HCT116 (cell line): ENCODE measurements at regions not wholly inside any gene's neighbourhood (a gene's known extent, or its start where the extent isn't known, plus 50 kb on each side); places are given as distances from the start of the nearest gene placed in this dataset.

Experiments
- ATAC-seq: fragments of 200-7000 bp; cut with Tn5 transposase; 2 replicates; pipeline ENCODE4 v1.9.1; 2020; ENCODE audit warnings: mild to moderate bottlenecking, moderate library complexity
- BruUV-seq: library from RNA; stranded (reverse); fragments of 400-500 nt; replicated peaks from 2 replicates; lab custom pipeline; 2021; lab: Mats Ljungman, UMichigan
- CTCF ChIA-PET: fragments of 300-600 bp; sonication (Branson Sonifier 250); formaldehyde crosslinking; loops from one replicate; lab custom pipeline; 2021; ENCODE audit warnings: antibody characterized with exemption; lab: Charles Lee
- POLR2A ChIA-PET: fragments of 300-600, 350-600 bp; sonication (Branson Sonifier 250); formaldehyde crosslinking; loops from one replicate; lab custom pipeline; 2021; ENCODE audit warnings: antibody characterized with exemption; lab: Charles Lee
- RAD21 ChIA-PET, 2 experiments: fragments of 300-600 bp; sonication (Branson Sonifier 250); formaldehyde crosslinking; loops; one replicate each; lab custom pipeline; 2023; ENCODE audit warnings: low total read pairs in 2 of 2; ENCODE audit not compliant: uncharacterized antibody in 2 of 2, unreplicated experiment in 2 of 2, low non-redundant PET in 1 of 2; lab: Charles Lee
- DNase-seq: peaks from one replicate; pipeline ENCODE4 v3.0.0-alpha.2; 2010; ENCODE audit warnings: low read depth, low spot score
- H2AFZ ChIP-seq: fragments of 200-600 bp; shearing (Covaris generic), sonication (generic); 2 replicates; pipeline ENCODE4 v1.6.1; 2017; ENCODE audit warnings: low read depth, mixed run types, mixed read lengths, antibody characterized with exemption, low read length; ENCODE audit not compliant: poor library complexity, severe bottlenecking
- H3K27ac ChIP-seq: 2 replicates; pipeline ENCODE4 v1.5.1; 2012; ENCODE audit warnings: low read depth, low read length
- H3K27me3 ChIP-seq: fragments of 200-600 bp; sonication (generic); 2 replicates; pipeline ENCODE4 v1.6.1; 2016; ENCODE audit warnings: mixed run types, low read length, mixed read lengths; ENCODE audit not compliant: insufficient read depth
- H3K36me3 ChIP-seq, 2 experiments: fragments of 200-500 bp in 1 of 2; fragments of 200-600 bp in 1 of 2; sonication (Bioruptor generic) in 1 of 2; sonication (generic) in 1 of 2; 2 replicates each; pipeline versions ENCODE4 v1.5.1 to v1.6.1; 2014 to 2016; ENCODE audit warnings: low read length in 2 of 2, inconsistent platforms in 1 of 2, mixed read lengths in 1 of 2, mixed run types in 1 of 2; ENCODE audit not compliant: insufficient read depth in 2 of 2, control insufficient read depth in 1 of 2
- H3K4me1 ChIP-seq, 2 experiments: fragments of 200-600 bp in 1 of 2; sonication (generic) in 1 of 2; 2 replicates each; pipeline versions ENCODE4 v1.5.1 to v1.6.1; 2012 to 2017; ENCODE audit warnings: low read length in 2 of 2, inconsistent platforms in 1 of 2, mild to moderate bottlenecking in 1 of 2, mixed read lengths in 1 of 2, mixed run types in 1 of 2, moderate library complexity in 1 of 2; ENCODE audit not compliant: insufficient read depth in 2 of 2, control insufficient read depth in 1 of 2
- H3K4me2 ChIP-seq: fragments of 200-600 bp; sonication (generic); 2 replicates; pipeline ENCODE4 v1.6.1; 2017; ENCODE audit warnings: mixed run types, low read length, mixed read lengths
- H3K4me3 ChIP-seq, 2 experiments: fragments of 200-600 bp in 1 of 2; sonication (generic) in 1 of 2; replicated peaks in 1 of 2; 2 replicates each; pipeline ENCODE4 v1.5.1; 2011 to 2016; ENCODE audit warnings: low read length in 2 of 2, control low read depth in 1 of 2, low read depth in 1 of 2, mild to moderate bottlenecking in 1 of 2, mixed read lengths in 1 of 2, mixed run types in 1 of 2
- H3K79me2 ChIP-seq: fragments of 200-600 bp; sonication (generic); 2 replicates; pipeline ENCODE4 v1.6.1; 2017; ENCODE audit warnings: mild to moderate bottlenecking, mixed run types, low read length, moderate library complexity, mixed read lengths; ENCODE audit not compliant: insufficient read depth
- H3K9ac ChIP-seq: fragments of 200-600 bp; sonication (generic); 2 replicates; pipeline ENCODE4 v1.6.1; 2016; ENCODE audit warnings: low read length, mixed read lengths
- H3K9me2 ChIP-seq: fragments of 200-600 bp; sonication (generic), shearing (Covaris generic); 2 replicates; pipeline ENCODE4 v1.6.1; 2017; ENCODE audit warnings: mixed run types, mild to moderate bottlenecking, moderate library complexity; ENCODE audit not compliant: insufficient read depth
- H3K9me3 ChIP-seq, 2 experiments: fragments of 200-500 bp in 1 of 2; fragments of 200-600 bp in 1 of 2; sonication (Bioruptor generic) in 1 of 2; sonication (generic) in 1 of 2; 2 replicates each; pipeline ENCODE4 v1.6.1; 2014 to 2017; ENCODE audit warnings: low read length in 2 of 2, mixed read lengths in 2 of 2, inconsistent platforms in 1 of 2, low read depth in 1 of 2, mild to moderate bottlenecking in 1 of 2, mixed run types in 1 of 2, moderate library complexity in 1 of 2; ENCODE audit not compliant: control insufficient read depth in 1 of 2, insufficient read depth in 1 of 2
- H4K20me1 ChIP-seq: fragments of 200-600 bp; sonication (generic), shearing (Covaris generic); 2 replicates; pipeline ENCODE4 v1.6.1; 2017; ENCODE audit warnings: mixed run types, mild to moderate bottlenecking, moderate library complexity; ENCODE audit not compliant: insufficient read depth
- CTCF ChIP-seq, 3 experiments: fragments of 200-600 bp in 1 of 3; sonication (generic) in 1 of 3; IDR thresholded peaks in 2 of 3; conservative IDR thresholded peaks in 1 of 3; 2 replicates each; pipeline ENCODE4 v1.5.1; 2012 to 2017; ENCODE audit warnings: low read depth in 2 of 3, low read length in 2 of 3, antibody characterized with exemption in 1 of 3, borderline replicate concordance in 1 of 3, control low read depth in 1 of 3, mild to moderate bottlenecking in 1 of 3, mixed read lengths in 1 of 3, mixed run types in 1 of 3, moderate library complexity in 1 of 3; ENCODE audit not compliant: insufficient read depth in 1 of 3
- FOSL1 ChIP-seq: IDR thresholded peaks from 2 replicates; pipeline ENCODE4 v1.6.1; 2012; ENCODE audit warnings: low read depth
- JUND ChIP-seq: IDR thresholded peaks from 2 replicates; pipeline ENCODE4 v1.6.1; 2012
- POLR2A ChIP-seq: IDR thresholded peaks from 2 replicates; pipeline ENCODE4 v1.7.0; 2011; ENCODE audit warnings: borderline replicate concordance; ENCODE audit not compliant: insufficient read depth, insufficient read length; ENCODE audit errors: extremely low read depth
- SIN3A ChIP-seq: IDR thresholded peaks from 2 replicates; pipeline ENCODE4 v1.6.1; 2012; ENCODE audit warnings: low read depth
- SRF ChIP-seq: IDR thresholded peaks from 2 replicates; pipeline ENCODE4 v1.6.1; 2012; ENCODE audit warnings: low read depth
- YY1 ChIP-seq: IDR thresholded peaks from 2 replicates; pipeline ENCODE4 v1.6.1; 2011; ENCODE audit warnings: low read length, low read depth, moderate library complexity, mild to moderate bottlenecking; ENCODE audit not compliant: insufficient replicate concordance; ENCODE audit errors: extremely low read depth
- ZBTB33 ChIP-seq: IDR thresholded peaks from 2 replicates; pipeline ENCODE4 v1.6.1; 2011; ENCODE audit warnings: mild to moderate bottlenecking, low read length, moderate library complexity; ENCODE audit not compliant: insufficient replicate concordance; ENCODE audit errors: extremely low read depth
- ZFX ChIP-seq: fragments of 450-650 bp; IDR thresholded peaks from 2 replicates; pipeline ENCODE4 v1.6.1; 2017
- intact Hi-C: fragments of 100-400 bp; cut with micrococcal nuclease; formaldehyde crosslinking; loops from 2 replicates; pipeline ENCODE4 v1.10.0; 2022

- no peaks in the 10 kb centered on the region for H3K79me2 ChIP-seq
- POLR2A ChIA-PET, result no interaction called here
These were observed 184.4 kb upstream of the PALMD start for GRCh38 chr1:99461499-99461898.

More at GRCh38 chr1:99461499-99461898, 184.4 kb upstream of the PALMD start:
- Histone ChIP-seq H3K27ac (no peak overlapping the region), H4K20me1 (no peaks in the 10 kb centered on the region), H3K36me3 (no peaks in the 10 kb centered on the region), H3K4me1 (no peaks in the 10 kb centered on the region), H3K9ac (no peak overlapping the region), H3K4me2 (no peak overlapping the region), H2AFZ (no peak overlapping the region), H3K9me3 (no peaks in the 10 kb centered on the region), H3K4me3 (no peak overlapping the region), H3K27me3 (no peaks in the 10 kb centered on the region), H3K9me2 (no peaks in the 10 kb centered on the region)
- TF ChIP-seq JUND, result no peak
- TF ChIP-seq FOSL1, result no peak
- no peak for TF ChIP-seq YY1
- no peak for TF ChIP-seq ZFX
- TF ChIP-seq CTCF (IDR thresholded peaks at IDR 0.05 in 2 of 3, conservative IDR thresholded peaks at IDR 0.05 in 1 of 3; ENCODE audit: borderline replicate concordance in 1 of 3, insufficient read depth in 1 of 3, low read depth in 2 of 3, low read length in 2 of 3), result no peak
- TF ChIP-seq SIN3A, result no peak
- TF ChIP-seq ZBTB33, result no peak
- TF ChIP-seq SRF, result no peak
- TF ChIP-seq POLR2A, result no peak
- ChIA-PET RAD21 (no interaction called here), CTCF (no interaction called here)
- intact Hi-C loops, result no loop called here
- BruUV-seq, result no TSS peak
- DNase-seq (no peak), ATAC-seq (no peak)
